Nephron progenitor cell (in vitro differentiated cells): ENCODE measurements at regions not wholly inside any gene's neighbourhood (a gene's known extent, or its start where the extent isn't known, plus 50 kb on each side); places are given as distances from the start of the nearest gene placed in this dataset.

Experiments used
- DNase-seq: peaks from one replicate; pipeline ENCODE4 v3.0.0; 2021
- H3K27ac Mint-ChIP-seq: 2 replicates; pipeline ENCODE4 v1.8.0; 2021; ENCODE audit warnings: mild to moderate bottlenecking, moderate library complexity, mixed read lengths
- H3K27me3 Mint-ChIP-seq: 2 replicates; pipeline ENCODE4 v1.8.0; 2021; ENCODE audit warnings: mild to moderate bottlenecking, low read depth, mixed read lengths; ENCODE audit not compliant: poor library complexity
- H3K36me3 Mint-ChIP-seq: 2 replicates; pipeline ENCODE4 v1.8.0; 2021; ENCODE audit warnings: low read depth, mixed read lengths
- H3K4me1 Mint-ChIP-seq: 2 replicates; pipeline ENCODE4 v1.8.0; 2021; ENCODE audit warnings: mixed read lengths
- H3K4me3 Mint-ChIP-seq: 2 replicates; pipeline ENCODE4 v1.8.0; 2021; ENCODE audit warnings: mild to moderate bottlenecking, moderate library complexity, mixed read lengths
- H3K9me3 Mint-ChIP-seq: 2 replicates; pipeline ENCODE4 v1.8.0; 2021; ENCODE audit warnings: mild to moderate bottlenecking, moderate library complexity, mixed read lengths
- TF ChIP-seq, protein P1 (sequence below): fragments of 200-600 bp; sonication (generic); IDR thresholded peaks from 2 replicates; pipeline ENCODE4 v1.5.0; 2021; ENCODE audit warnings: antibody characterized with exemption

DNA sequence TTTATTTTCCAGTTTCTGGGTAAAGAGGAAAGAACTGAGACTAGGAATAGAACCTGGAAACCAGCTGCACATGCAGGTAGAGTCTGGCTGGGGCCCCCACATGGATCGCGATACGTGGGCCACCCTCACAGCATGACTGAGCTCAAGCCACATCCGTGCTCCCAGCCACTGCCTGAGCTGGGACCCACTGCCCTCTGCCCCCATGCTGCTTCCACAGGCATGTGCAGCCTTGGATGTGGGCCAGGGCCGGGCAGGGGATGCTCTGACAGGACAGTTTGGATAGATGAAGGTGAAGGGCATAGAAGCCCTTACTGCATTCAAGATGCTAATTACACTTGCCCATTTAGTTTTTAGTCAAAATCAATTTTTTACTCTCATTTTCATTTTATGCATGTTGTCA is 321.2 kb downstream of the DCDC2C start:
- Mint-ChIP-seq H3K27me3 (peaks cover 3% of the 10 kb centered on the region), H3K36me3 (no peaks in the 10 kb centered on the region), H3K27ac (no peak overlapping the region), H3K4me3 (no peak overlapping the region), H3K9me3 (peaks cover 8% of the 10 kb centered on the region), H3K4me1 (peaks cover 5% of the 10 kb centered on the region)
- TF ChIP-seq, protein P1, sequence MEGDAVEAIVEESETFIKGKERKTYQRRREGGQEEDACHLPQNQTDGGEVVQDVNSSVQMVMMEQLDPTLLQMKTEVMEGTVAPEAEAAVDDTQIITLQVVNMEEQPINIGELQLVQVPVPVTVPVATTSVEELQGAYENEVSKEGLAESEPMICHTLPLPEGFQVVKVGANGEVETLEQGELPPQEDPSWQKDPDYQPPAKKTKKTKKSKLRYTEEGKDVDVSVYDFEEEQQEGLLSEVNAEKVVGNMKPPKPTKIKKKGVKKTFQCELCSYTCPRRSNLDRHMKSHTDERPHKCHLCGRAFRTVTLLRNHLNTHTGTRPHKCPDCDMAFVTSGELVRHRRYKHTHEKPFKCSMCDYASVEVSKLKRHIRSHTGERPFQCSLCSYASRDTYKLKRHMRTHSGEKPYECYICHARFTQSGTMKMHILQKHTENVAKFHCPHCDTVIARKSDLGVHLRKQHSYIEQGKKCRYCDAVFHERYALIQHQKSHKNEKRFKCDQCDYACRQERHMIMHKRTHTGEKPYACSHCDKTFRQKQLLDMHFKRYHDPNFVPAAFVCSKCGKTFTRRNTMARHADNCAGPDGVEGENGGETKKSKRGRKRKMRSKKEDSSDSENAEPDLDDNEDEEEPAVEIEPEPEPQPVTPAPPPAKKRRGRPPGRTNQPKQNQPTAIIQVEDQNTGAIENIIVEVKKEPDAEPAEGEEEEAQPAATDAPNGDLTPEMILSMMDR, result no peak
- DNase-seq, result no peak

DNA sequence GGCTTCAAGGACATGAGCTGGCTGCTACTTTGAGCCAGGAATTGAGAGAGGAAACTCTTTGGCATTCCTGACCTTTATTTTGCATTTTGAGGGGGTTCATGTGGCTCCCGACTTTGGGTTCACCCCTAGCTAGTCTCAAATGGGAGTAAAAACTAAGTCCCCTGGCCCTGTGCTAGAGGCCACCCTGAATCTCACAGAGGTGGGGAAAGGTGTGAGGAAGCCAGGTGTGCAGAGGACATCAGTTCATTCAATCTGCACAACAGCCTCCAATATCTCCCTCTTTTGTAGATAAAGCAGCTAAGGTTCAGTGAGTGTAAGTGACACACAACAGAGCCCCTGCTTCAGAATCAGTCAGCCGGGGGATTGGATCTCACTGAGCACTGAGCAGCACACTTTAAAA is 325.7 kb downstream of the DCDC2C start:
- no peaks in the 10 kb centered on the region for H3K4me1 Mint-ChIP-seq

DNA sequence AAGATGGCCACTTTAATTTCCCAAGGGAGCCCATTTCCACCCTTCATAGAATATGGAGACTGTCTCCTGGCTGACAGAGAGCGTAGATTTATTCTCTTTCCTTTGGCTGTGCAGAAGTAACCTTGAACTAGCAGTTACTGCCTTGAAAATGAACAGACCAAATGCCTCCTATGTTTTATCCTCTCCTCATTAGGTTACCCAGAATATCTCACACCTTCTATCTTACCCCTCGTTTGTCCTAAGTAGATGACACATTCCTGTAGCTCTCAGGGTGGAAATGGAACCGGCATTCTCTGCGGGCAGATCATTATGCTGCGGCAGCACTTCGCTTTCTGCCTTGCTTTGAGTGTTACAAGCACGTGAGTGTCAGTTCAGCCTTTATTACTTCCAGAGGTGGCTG is 336.5 kb downstream of the DCDC2C start:
- Mint-ChIP-seq H3K27me3 (peaks cover 11% of the 10 kb centered on the region), H3K36me3 (no peaks in the 10 kb centered on the region), H3K4me1 (no peaks in the 10 kb centered on the region), H3K4me3 (no peak overlapping the region), H3K9me3 (peaks cover 57% of the 10 kb centered on the region), H3K27ac (peak overlapping the region; percentile 63)
- TF ChIP-seq, protein P1, result no peak
- DNase-seq, result no peak

More for the DNA sequence above, 325.7 kb downstream of the DCDC2C start:
- no peak for DNase-seq
- TF ChIP-seq, protein P1, result no peak
- Mint-ChIP-seq H3K36me3 (no peaks in the 10 kb centered on the region), H3K4me3 (no peak overlapping the region), H3K27me3 (peaks cover 4% of the 10 kb centered on the region), H3K27ac (no peak overlapping the region), H3K9me3 (no peaks in the 10 kb centered on the region)

DNA sequence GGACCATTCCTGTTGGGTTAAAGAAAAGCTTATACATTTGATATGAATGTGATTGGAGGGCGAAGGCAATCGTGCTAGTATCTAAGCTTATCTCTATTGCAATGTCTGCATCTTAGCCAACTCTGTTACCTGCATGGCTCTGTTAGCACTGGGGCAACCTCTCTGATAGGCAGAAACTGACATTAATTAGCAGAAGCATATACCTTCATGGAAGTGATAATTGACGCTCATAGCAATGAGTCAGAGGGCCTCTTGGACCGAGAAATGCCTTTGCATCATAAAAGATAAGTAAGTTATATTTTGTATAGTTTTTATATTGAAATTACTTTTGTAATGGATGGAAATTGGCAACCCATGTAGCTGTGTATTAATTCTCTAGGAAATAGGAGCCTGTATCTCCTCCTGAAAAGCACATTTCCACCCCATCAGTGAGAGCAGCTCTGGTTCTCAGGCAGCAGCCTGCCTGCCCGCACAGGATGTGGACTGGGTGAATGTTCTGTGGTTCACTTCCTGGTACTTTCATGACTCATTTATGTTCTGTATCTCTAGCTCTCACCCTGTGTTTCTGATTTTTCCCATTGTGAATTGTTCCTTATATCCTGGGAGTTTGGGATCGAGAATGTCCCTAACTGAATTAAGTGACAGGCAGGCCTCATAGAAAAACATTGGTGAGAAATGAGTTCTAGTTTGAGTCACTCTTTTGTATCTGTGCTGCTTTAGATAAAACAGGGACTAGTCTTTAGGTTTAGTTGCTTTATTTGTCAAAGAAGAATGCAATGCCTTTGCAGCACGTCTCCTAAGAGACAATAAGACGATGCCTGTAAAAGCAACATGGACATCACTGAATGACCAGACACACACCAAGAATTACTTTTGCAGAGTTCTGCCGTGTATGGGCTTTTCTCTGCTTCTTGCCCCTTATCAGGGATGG is 344.9 kb downstream of the DCDC2C start:
- DNase-seq, result no peak
- TF ChIP-seq, protein P1, result no peak
- H3K36me3 Mint-ChIP-seq, result no peaks in the 10 kb centered on the region
- no peak overlapping the region for H3K27ac Mint-ChIP-seq
- peaks cover 10% of the 10 kb centered on the region for H3K9me3 Mint-ChIP-seq
- H3K4me1 Mint-ChIP-seq, result no peaks in the 10 kb centered on the region
- H3K27me3 Mint-ChIP-seq, result peaks cover 13% of the 10 kb centered on the region
- no peak overlapping the region for H3K4me3 Mint-ChIP-seq

DNA sequence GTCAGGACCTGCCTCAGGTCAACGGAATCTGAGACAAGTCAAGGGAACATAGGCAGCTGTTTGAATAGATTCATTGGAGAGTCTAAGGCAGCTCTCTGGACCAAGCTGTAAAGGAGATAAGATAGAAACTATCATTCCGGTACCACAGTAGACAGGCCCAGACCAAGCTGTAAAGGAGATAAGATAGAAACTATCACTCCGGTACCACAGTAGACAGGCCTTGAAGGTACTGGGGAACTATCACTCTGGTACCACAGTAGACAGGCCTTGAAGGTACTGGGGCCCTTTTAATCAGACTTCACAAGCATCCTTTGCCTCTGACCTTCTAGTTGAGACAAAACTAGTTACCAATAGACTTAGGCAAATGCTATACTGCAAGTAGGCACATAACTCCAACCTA is 346.1 kb downstream of the DCDC2C start:
- Mint-ChIP-seq H3K9me3 (no peaks in the 10 kb centered on the region), H3K27me3 (peaks cover 16% of the 10 kb centered on the region), H3K27ac (no peak overlapping the region), H3K4me3 (no peak overlapping the region), H3K36me3 (no peaks in the 10 kb centered on the region), H3K4me1 (no peaks in the 10 kb centered on the region)
- DNase-seq, result no peak
- TF ChIP-seq, protein P1, result no peak
